Ramos (cell line): ENCODE measurements at regions not wholly inside any gene's neighbourhood (a gene's known extent, or its start where the extent isn't known, plus 50 kb on each side); places are given as distances from the start of the nearest gene placed in this dataset.
"Not testable (repeated sequence)": the region's sequence is repeated elsewhere in the genome, so short reads cannot be mapped to it uniquely, and the experiment has no call there.

Experiments used
- in situ Hi-C: fragments of 300-500 bp; cut with MboI; formaldehyde crosslinking; loops from one replicate; pipeline ENCODE4 v1.14.3; 2022; ENCODE audit warnings: low sequenced_read_pairs; ENCODE audit not compliant: unreplicated experiment

- in situ Hi-C loops = no loop called here
Observed at GRCh38 chr20:40844332-40844731, 155.3 kb upstream of the MAFB start.

DNA sequence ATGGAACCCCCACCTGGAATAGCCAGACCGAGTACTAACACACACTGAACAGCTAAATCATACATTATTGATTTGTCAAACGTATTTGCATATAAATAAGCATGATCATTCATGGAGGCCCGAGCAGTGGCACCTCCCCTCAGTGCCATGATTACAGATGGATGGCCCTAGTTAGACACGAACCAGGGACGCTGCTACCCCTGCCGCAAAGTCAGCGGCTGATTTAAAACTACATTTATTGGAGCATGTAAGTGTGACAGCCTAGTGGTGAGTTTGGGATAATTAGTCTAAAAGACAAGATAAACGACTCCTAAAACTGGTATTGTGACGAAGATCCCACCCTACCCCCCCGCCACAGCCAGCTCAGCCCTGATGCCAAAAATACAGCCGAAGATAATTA, 159.1 kb upstream of the MAFB start:
- in situ Hi-C loops = no loop called here

GRCh38 chr20:40848526-40848925, 159.5 kb upstream of the MAFB start:
- in situ Hi-C loops = no loop called here

DNA sequence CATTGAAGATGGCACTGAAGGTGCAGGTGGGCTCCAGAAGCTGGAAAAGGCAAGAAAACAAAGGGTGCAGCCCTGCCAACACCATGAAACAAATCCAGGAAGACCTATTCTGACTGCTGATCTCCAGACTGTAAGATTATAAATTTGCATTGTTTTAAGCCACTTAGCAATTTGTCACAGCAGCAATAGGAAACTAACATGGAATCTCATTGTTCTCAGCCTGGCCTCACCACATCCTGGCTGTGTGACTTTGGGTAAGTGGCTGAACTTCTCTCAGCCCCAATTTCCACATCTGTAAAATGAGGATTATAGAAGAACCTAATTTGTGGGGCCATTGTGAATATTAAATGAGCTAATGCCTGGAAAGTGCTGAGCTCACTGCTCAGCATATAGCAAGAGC, 160.4 kb upstream of the MAFB start:
- in situ Hi-C loops = no loop called here

GRCh38 chr20:40851051-40851450, 162.0 kb upstream of the MAFB start:
- in situ Hi-C loops = no loop called here

- in situ Hi-C loops = no loop called here
Observed at GRCh38 chr20:40855269-40855668, 166.2 kb upstream of the MAFB start.

DNA sequence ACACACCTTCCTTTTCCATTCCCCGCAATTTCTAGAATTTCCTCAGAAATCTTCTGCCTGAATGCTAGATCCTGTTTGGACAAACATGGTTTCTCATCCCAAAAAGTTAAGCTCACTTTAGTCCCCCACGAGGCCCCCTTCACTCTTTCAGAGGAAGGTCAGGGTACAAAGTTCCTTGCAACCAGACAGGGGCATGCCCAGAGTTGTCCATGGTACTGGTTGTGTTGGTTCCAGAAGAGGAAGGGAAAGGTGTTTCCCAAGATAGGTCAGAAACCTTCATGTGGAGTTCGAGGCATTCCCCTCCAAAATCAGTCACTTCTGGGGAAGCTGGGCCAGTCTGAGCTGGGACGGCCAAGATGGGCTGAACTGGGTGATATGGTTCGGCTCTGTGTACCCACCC, 167.6 kb upstream of the MAFB start:
- in situ Hi-C loops = no loop called here

DNA sequence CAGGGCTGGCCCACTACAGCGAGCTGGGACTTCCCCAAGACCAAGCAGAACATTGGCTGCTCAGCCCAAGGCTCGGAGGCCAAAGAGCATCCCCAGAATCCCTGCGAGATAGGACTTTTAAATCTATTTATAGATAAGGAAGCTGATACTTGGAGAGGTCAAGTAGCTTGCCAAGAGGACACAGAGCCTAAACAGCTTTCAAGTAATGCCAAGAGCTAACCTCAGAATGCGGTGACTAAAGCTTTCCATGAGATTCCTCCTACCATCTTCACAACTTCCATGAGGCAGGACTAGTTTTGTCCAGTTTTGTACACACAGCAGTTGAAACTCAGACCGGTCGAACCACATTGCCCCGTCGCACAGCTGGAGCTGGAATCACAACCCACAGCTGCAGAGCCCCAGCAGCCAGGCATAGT, 168.1 kb upstream of the TOP1 start:
- in situ Hi-C loops = no loop called here

- in situ Hi-C loops = no loop called here
Observed at GRCh38 chr20:40861427-40862008, 167.1 kb upstream of the TOP1 start.

DNA sequence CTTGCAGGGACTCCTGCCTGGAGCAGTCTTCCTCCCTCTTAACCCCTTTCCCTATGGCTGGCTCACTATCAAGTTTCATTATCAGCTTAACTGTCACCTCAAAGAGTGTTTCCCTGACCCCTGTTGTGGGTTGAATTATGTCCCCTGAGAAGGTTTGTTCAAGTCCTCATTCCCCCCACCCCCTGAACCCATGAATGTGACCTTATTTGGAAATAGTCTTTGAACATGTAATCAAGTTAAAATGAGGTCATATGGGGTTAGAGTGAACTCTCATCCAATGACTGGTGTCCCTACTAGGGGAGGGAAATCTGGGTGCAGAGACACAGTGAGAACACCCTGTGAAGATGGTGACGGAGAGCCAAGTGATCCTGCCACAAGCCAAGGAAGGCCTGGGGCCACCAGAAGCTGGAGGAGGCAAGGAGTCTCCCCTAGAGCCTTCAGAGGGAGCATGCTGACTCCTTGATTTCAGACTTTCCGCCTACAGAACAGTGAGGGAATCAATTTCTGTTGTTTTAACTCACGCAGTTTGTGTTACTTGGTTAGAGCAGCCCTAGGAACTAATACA, 165.2 kb upstream of the TOP1 start:
- in situ Hi-C loops = no loop called here

GRCh38 chr20:40864470-40864869, 164.2 kb upstream of the TOP1 start:
- in situ Hi-C loops = no loop called here

GRCh38 chr20:40865095-40865494, 163.5 kb upstream of the TOP1 start:
- in situ Hi-C loops = no loop called here

GRCh38 chr20:40866056-40866455, 162.6 kb upstream of the TOP1 start:
- in situ Hi-C loops = no loop called here

GRCh38 chr20:40868551-40869217, 159.9 kb upstream of the TOP1 start:
- in situ Hi-C loops = no loop called here

DNA sequence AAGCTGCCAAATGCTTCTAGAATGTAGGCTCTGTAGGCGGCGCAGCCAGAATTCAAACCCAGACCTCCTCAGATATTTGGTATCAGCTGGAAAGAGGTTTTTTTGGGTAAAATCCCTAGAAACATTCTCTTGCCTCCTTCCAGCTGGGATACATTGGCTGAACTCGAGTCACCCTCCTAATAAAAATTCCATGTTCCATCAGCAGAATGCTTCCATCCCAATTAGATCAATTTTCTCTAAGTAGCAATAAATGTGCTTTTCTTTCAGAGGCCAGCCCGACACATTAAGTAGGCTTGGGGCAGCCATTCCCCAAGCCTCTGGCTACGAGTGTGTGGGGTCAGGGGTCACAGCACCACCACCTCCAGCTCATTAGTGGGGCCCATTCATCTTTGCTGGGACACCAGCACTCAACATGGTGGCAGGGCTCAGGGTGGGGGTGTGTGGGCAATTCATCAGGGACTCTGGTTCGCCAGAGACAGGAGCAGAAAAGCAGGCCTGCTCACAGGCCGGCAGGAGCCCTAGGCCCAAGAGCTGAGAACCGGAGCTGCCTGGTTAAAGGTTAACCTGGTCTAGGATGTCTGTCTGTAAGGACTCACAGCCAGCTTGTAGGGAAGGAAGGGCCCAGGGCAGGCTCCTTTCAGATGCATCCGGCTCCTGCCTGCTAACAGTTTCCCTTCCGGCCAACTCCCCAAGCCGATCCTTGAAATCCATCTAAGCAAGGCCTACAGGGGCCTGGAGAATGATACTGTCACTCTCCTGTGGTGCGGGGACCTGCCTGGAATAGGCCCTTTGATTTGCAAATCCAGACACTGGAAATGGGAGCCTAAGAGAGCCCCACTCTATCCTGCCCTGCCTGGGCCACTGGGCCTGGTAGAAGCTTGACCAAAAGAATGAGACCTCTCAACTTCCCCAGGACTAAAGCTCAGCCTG, 159.1 kb upstream of the TOP1 start:
- in situ Hi-C loops = no loop called here

DNA sequence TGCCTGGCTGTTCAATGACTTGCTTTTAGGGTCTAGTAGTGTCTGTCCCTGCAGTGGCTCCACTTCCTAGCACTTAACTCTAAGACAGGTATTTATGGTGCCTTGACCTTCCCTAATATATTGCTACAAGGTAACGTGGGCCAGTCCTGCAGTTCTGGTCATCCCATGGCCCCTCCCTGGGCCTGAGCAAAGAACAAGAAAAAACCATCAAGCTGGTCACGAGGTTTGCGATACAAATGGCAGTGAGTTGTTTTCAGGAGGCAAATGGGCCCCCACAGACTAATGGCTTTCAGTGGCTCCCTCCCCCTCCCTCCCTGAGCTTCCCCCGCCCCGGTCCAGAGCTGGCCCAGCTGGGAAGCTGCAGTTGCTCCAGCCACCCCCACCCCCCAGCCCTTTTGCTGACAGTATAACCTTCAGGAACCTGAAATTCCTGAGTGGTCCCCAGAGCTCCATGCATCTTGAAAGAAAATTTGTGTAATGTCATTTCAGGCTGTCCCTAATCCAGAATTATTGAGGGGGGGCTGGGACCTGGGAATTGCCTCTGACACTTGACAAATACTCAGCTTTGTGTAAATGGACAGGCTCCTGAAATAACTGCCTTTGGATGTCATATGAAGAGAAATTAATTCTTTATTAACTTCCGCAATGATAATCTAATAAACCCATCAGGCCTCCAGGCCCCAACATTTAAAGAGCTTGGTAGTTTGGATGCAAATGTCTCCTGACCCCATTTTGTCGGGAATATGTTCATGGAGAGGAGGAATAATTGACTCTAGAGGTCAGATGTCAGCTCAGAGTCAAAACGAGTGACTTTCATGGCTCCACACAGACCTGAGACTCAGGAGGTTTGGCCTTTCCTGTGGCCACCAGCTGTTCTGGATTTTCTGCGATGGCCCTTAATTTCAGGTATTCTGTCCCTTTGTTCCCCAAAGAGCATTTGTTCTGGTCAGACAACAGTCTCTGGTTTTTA, 153.2 kb upstream of the TOP1 start:
- in situ Hi-C loops = no loop called here

GRCh38 chr20:40878099-40878498, 150.5 kb upstream of the TOP1 start:
- in situ Hi-C loops = not testable (repeated sequence)

- in situ Hi-C loops = no loop called here
Observed at GRCh38 chr20:40880063-40880728, 148.4 kb upstream of the TOP1 start.

DNA sequence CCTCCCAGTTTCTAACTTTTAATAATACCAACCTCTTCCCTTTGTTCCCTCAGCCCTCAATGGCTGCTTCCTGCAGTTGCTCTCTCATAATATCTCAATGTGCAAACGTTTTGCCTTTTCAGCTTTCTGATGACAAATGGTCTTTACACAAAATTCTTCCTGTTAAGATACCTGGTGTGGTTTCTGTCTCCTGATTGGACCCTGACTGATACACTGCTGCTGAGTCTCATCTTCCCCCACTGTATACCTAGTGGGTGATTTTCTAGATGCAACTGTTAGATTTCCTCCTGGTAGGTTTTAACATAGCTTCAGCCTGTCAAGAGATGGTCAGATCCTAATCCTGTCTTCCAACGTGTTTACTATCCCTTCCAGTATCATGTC, 147.9 kb upstream of the TOP1 start:
- in situ Hi-C loops = no loop called here
